ENCODE measurements at regions not wholly inside any gene's neighbourhood (a gene's known extent, or its start where the extent isn't known, plus 50 kb on each side); places are given as distances from the start of the nearest gene placed in this dataset.

DNA sequence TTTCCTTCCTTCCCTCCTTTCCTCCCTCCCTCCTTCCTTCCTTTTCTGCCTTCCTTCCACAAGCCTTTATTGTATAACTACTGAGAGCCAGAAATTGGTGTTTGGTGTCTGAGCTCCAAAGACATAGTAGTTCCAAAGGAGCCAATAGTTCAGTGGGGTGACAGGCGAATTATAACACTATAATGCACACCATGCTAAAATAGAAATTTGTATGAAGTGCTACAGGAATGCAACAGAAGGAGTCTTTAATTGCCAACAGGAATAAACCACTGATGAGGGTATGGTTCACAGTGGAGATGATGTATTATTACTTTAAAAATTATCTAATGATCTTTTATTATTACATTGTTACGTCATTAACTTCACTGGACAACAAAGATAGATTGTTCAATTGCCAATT lies 158.8 kb upstream of the SP8 start:
- Histone ChIP-seq H3K9me3 (ENCODE audit: control insufficient read depth, low read length) (no peaks in the 10 kb centered on the region), H3K27ac (ENCODE audit: low read length) (no peak overlapping the region), H3K4me1 (ENCODE audit: control insufficient read depth, insufficient read depth, low read length) (no peaks in the 10 kb centered on the region), H3K4me3 (ENCODE audit: low read length) (no peak overlapping the region), H3K27me3 (ENCODE audit: control insufficient read depth, insufficient read depth) (no peaks in the 10 kb centered on the region)
- DNase-seq: no peak
- intact Hi-C loops (cut with DNase I): no loop called here
- no peak for ATAC-seq
- WGBS: 36% methylated on average over 2 of the region's 2 CpGs

DNA sequence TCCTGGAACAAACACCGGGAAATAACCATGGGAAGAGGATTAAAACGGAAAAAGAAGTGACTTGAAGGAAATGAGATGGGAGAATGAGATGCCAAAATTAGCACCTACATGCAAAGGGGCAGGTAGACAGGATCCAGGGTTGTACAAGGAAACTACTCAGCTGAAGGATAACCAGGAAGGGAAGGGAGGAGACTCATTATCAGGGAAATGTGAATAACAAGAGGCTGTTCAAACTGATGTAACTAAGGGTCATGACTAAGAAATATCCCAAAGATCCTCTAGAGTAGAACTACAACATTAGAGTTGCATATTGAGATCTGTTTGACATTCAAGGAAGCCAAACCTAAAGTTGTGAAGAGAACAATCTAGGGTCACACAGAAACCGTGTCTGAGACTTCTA lies 166.2 kb upstream of the SP8 start:
- Histone ChIP-seq H3K4me3 (ENCODE audit: low read length) (no peak overlapping the region), H3K27me3 (ENCODE audit: control insufficient read depth, insufficient read depth) (no peaks in the 10 kb centered on the region), H3K4me1 (ENCODE audit: control insufficient read depth, insufficient read depth, low read length) (no peaks in the 10 kb centered on the region), H3K9me3 (ENCODE audit: control insufficient read depth, low read length) (no peaks in the 10 kb centered on the region), H3K27ac (ENCODE audit: low read length) (no peak overlapping the region)
- ATAC-seq (no peak), DNase-seq (no peak)
- intact Hi-C loops (cut with DNase I): no loop called here
- WGBS: 56% methylated on average over 3 of the region's 3 CpGs

DNA sequence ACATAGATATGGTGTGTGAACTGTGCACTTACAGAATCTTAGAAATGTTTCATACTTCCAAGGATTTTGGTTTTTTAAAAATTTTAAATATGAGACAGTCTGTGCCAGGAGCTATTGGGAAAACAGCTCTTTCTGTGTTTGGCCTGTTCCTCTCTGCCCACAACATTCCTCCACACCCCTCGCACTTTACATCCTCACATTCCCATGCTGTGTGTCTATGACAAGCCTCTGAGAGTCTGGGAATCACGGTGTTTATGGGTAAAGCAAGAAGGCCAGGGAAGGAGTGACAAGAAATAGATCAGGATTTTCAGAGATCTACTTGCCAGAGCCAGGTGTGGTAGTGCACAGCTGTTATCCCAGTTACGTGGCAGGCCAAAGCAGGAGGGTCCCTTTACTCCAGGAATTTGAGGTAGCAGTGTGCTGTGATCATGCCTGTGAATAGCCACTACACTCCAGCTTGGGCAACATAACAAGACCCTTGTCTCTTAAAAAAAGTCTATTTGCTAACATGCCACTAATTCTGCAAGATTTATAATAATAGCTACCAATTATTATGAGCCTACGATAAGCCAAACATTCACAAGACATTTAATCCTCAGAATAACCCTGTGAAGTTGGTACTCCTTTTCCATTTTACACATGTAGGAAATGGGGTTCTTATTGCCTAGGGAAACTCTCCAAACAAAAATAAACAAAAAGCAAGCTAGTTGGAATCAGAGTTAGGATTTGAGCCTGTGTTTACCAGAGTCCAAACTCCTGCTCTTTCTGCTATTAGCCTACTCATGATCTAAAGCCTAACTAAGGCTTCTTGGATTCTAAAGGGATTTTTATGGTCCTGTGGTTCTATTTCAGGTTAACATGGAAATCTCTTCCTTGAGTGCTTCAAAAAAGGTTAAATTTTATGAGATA lies 168.3 kb upstream of the SP8 start:
- no peaks in the 10 kb centered on the region for H3K9me3 ChIP-seq (ENCODE audit: control insufficient read depth, low read length)
- no peak overlapping the region for H3K27ac ChIP-seq (ENCODE audit: low read length)
- WGBS: 54% methylated on average over 4 of the region's 4 CpGs
- intact Hi-C loops (cut with DNase I): no loop called here
- H3K4me3 ChIP-seq (ENCODE audit: low read length): no peak overlapping the region
- H3K27me3 ChIP-seq (ENCODE audit: control insufficient read depth, insufficient read depth): no peaks in the 10 kb centered on the region
- DNase-seq (no peak), ATAC-seq (no peak)
- no peaks in the 10 kb centered on the region for H3K4me1 ChIP-seq (ENCODE audit: control insufficient read depth, insufficient read depth, low read length)

GRCh38 chr7:20958572-20958971 lies 171.9 kb upstream of the SP8 start:
- ATAC-seq (no peak), DNase-seq (no peak)
- Histone ChIP-seq H3K9me3 (ENCODE audit: control insufficient read depth, low read length) (no peaks in the 10 kb centered on the region), H3K4me1 (ENCODE audit: control insufficient read depth, insufficient read depth, low read length) (no peaks in the 10 kb centered on the region), H3K27me3 (ENCODE audit: control insufficient read depth, insufficient read depth) (no peaks in the 10 kb centered on the region), H3K27ac (ENCODE audit: low read length) (no peak overlapping the region), H3K4me3 (ENCODE audit: low read length) (no peak overlapping the region)
- intact Hi-C loops (cut with DNase I): no loop called here
- WGBS: 54% methylated on average over 3 of the region's 3 CpGs

GRCh38 chr7:20959281-20959680 lies 172.6 kb upstream of the SP8 start:
- intact Hi-C loops (cut with DNase I): no loop called here
- no peak for ATAC-seq
- no peak overlapping the region for H3K4me3 ChIP-seq (ENCODE audit: low read length)
- 92% methylated on average over 1 of the region's 1 CpG for WGBS
- H3K27me3 ChIP-seq (ENCODE audit: control insufficient read depth, insufficient read depth): no peaks in the 10 kb centered on the region
- no peak for DNase-seq
- H3K9me3 ChIP-seq (ENCODE audit: control insufficient read depth, low read length): no peaks in the 10 kb centered on the region
- H3K27ac ChIP-seq (ENCODE audit: low read length): no peak overlapping the region
- H3K4me1 ChIP-seq (ENCODE audit: control insufficient read depth, insufficient read depth, low read length): no peaks in the 10 kb centered on the region

- intact Hi-C loops (cut with DNase I): no loop called here
- Histone ChIP-seq H3K9me3 (ENCODE audit: control insufficient read depth, low read length) (no peaks in the 10 kb centered on the region), H3K27ac (ENCODE audit: low read length) (no peak overlapping the region), H3K27me3 (ENCODE audit: control insufficient read depth, insufficient read depth) (no peaks in the 10 kb centered on the region), H3K4me1 (ENCODE audit: control insufficient read depth, insufficient read depth, low read length) (no peaks in the 10 kb centered on the region), H3K4me3 (ENCODE audit: low read length) (no peak overlapping the region)
- WGBS: 82% methylated on average over 3 of the region's 3 CpGs
- no peak for ATAC-seq
- no peak for DNase-seq
Measured at GRCh38 chr7:20963556-20964280, 177.0 kb upstream of the SP8 start.

DNA sequence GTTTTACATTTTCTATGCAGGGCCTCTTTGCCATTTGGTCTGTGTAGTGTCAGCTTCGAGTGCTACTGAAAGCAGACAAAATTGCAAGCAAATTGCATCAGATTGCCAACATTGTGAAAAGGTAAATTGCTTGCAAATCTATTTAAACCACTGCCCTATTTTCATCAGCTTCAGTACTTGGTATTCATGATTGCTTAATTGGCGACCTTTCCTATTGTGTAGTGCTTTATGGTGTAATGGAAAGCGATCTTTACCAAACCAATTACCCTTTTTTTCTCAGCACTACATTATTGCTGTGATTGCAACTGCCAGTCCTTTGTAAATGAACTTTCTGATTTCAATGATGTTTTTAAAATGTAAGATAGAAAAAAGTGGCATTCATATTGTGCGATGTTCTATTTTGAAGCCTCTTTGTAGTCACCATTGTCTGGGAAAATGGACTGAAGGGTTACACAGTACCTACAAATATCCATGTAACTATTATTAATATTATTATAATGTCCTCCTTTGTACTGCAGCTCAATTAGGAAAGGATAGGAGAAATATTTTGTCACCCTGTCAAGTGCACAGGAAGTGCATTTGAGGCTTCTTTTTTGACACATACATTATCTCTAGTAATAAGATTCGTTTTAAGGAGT lies 177.7 kb upstream of the SP8 start:
- H3K4me1 ChIP-seq (ENCODE audit: control insufficient read depth, insufficient read depth, low read length): no peaks in the 10 kb centered on the region
- intact Hi-C loops (cut with DNase I): no loop called here
- H3K27ac ChIP-seq (ENCODE audit: low read length): no peak overlapping the region
- H3K27me3 ChIP-seq (ENCODE audit: control insufficient read depth, insufficient read depth): no peaks in the 10 kb centered on the region
- H3K9me3 ChIP-seq (ENCODE audit: control insufficient read depth, low read length): no peaks in the 10 kb centered on the region
- WGBS: 71% methylated on average over 5 of the region's 5 CpGs
- ATAC-seq (no peak), DNase-seq (no peak)
- no peak overlapping the region for H3K4me3 ChIP-seq (ENCODE audit: low read length)

DNA sequence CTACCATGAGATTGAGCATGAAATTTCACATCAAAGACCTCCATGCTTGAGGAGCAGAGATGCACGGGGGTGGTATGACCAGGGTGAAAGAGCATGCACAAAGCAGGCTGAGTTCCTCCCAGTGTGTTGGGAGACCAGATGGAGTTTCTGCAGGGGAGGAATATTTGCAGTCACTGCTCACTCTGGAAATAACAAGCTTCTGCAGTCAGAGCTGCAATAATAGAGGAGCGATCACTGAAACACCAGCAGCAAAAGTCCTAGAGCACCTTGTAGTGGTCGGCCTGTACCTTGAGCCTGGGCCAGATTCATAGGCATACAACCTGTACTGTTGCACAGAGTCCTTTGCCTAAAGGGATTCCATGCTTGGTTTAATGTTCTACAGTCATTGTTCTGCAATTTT lies 184.5 kb upstream of the SP8 start:
- Histone ChIP-seq H3K9me3 (ENCODE audit: control insufficient read depth, low read length) (no peaks in the 10 kb centered on the region), H3K27ac (ENCODE audit: low read length) (no peak overlapping the region), H3K27me3 (ENCODE audit: control insufficient read depth, insufficient read depth) (no peaks in the 10 kb centered on the region), H3K4me3 (ENCODE audit: low read length) (no peak overlapping the region), H3K4me1 (ENCODE audit: control insufficient read depth, insufficient read depth, low read length) (no peaks in the 10 kb centered on the region)
- no peak for ATAC-seq
- DNase-seq: no peak
- intact Hi-C loops (cut with DNase I): no loop called here
- 68% methylated on average over 3 of the region's 3 CpGs for WGBS

DNA sequence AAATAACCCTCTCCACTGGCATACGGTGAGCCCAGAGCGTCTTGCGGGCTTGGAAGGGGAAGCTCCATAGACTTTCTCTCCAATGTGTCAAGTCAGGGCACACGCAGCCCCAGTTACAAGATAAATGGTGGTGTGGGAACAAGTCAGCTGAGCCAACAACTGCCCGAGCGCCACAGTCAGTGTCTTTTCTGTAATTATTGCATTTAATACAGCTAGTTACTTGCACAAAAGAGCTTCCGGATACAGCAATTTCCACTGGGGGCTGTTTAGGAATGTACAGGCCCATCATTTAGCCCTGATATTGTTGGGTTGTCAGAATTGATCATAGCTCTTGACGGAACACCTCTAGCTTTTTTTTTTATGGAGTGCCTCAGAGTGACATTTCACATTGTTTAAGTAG lies 193.5 kb upstream of the SP8 start:
- ATAC-seq (no peak), DNase-seq (no peak)
- no peak overlapping the region for H3K27ac ChIP-seq (ENCODE audit: low read length)
- 82% methylated on average over 8 of the region's 8 CpGs for WGBS
- no peaks in the 10 kb centered on the region for H3K27me3 ChIP-seq (ENCODE audit: control insufficient read depth, insufficient read depth)
- intact Hi-C loops (cut with DNase I): no loop called here
- no peaks in the 10 kb centered on the region for H3K4me1 ChIP-seq (ENCODE audit: control insufficient read depth, insufficient read depth, low read length)
- no peak overlapping the region for H3K4me3 ChIP-seq (ENCODE audit: low read length)
- no peaks in the 10 kb centered on the region for H3K9me3 ChIP-seq (ENCODE audit: control insufficient read depth, low read length)

- no peaks in the 10 kb centered on the region for H3K4me1 ChIP-seq (ENCODE audit: control insufficient read depth, insufficient read depth, low read length)
- H3K27me3 ChIP-seq (ENCODE audit: control insufficient read depth, insufficient read depth): no peaks in the 10 kb centered on the region
- no peak for DNase-seq
- intact Hi-C loops (cut with DNase I): no loop called here
- no peaks in the 10 kb centered on the region for H3K9me3 ChIP-seq (ENCODE audit: control insufficient read depth, low read length)
- ATAC-seq: no peak
- WGBS: 57% methylated on average over 7 of the region's 7 CpGs
- no peak overlapping the region for H3K27ac ChIP-seq (ENCODE audit: low read length)
- H3K4me3 ChIP-seq (ENCODE audit: low read length): no peak overlapping the region
Measured at GRCh38 chr7:20980668-20981264, 194.1 kb upstream of the SP8 start.

- Histone ChIP-seq H3K27ac (ENCODE audit: low read length) (no peak overlapping the region), H3K27me3 (ENCODE audit: control insufficient read depth, insufficient read depth) (no peaks in the 10 kb centered on the region), H3K4me3 (ENCODE audit: low read length) (no peak overlapping the region), H3K9me3 (ENCODE audit: control insufficient read depth, low read length) (no peaks in the 10 kb centered on the region), H3K4me1 (ENCODE audit: control insufficient read depth, insufficient read depth, low read length) (no peaks in the 10 kb centered on the region)
- ATAC-seq (no peak), DNase-seq (no peak)
- intact Hi-C loops (cut with DNase I): no loop called here
- WGBS: 84% methylated on average over 3 of the region's 3 CpGs
Measured at GRCh38 chr7:20988340-20988739, 201.7 kb upstream of the SP8 start.
